ENCODE measurements at regions not wholly inside any gene's neighbourhood (a gene's known extent, or its start where the extent isn't known, plus 50 kb on each side); places are given as distances from the start of the nearest gene placed in this dataset.

GRCh38 chr6:166733900-166734299 lies 106.8 kb upstream of the RPS6KA2 start:
- TF ChIP-seq, protein P1, sequence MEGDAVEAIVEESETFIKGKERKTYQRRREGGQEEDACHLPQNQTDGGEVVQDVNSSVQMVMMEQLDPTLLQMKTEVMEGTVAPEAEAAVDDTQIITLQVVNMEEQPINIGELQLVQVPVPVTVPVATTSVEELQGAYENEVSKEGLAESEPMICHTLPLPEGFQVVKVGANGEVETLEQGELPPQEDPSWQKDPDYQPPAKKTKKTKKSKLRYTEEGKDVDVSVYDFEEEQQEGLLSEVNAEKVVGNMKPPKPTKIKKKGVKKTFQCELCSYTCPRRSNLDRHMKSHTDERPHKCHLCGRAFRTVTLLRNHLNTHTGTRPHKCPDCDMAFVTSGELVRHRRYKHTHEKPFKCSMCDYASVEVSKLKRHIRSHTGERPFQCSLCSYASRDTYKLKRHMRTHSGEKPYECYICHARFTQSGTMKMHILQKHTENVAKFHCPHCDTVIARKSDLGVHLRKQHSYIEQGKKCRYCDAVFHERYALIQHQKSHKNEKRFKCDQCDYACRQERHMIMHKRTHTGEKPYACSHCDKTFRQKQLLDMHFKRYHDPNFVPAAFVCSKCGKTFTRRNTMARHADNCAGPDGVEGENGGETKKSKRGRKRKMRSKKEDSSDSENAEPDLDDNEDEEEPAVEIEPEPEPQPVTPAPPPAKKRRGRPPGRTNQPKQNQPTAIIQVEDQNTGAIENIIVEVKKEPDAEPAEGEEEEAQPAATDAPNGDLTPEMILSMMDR (IDR thresholded peaks at IDR 0.05): no peak
- TF ChIP-seq EZH2 (IDR thresholded peaks at IDR 0.05): no peak

Measured in neural progenitor cell (in vitro differentiated cells).